SW 1271 (cell line): ENCODE measurements at regions not wholly inside any gene's neighbourhood (a gene's known extent, or its start where the extent isn't known, plus 50 kb on each side); places are given as distances from the start of the nearest gene placed in this dataset.
"Not testable (repeated sequence)": the region's sequence is repeated elsewhere in the genome, so short reads cannot be mapped to it uniquely, and the experiment has no call there.

Source experiments
- DNase-seq, 2 experiments: peaks; one replicate each; lab custom pipeline; 2025; lab: John Stamatoyannopoulos, UW

DNA sequence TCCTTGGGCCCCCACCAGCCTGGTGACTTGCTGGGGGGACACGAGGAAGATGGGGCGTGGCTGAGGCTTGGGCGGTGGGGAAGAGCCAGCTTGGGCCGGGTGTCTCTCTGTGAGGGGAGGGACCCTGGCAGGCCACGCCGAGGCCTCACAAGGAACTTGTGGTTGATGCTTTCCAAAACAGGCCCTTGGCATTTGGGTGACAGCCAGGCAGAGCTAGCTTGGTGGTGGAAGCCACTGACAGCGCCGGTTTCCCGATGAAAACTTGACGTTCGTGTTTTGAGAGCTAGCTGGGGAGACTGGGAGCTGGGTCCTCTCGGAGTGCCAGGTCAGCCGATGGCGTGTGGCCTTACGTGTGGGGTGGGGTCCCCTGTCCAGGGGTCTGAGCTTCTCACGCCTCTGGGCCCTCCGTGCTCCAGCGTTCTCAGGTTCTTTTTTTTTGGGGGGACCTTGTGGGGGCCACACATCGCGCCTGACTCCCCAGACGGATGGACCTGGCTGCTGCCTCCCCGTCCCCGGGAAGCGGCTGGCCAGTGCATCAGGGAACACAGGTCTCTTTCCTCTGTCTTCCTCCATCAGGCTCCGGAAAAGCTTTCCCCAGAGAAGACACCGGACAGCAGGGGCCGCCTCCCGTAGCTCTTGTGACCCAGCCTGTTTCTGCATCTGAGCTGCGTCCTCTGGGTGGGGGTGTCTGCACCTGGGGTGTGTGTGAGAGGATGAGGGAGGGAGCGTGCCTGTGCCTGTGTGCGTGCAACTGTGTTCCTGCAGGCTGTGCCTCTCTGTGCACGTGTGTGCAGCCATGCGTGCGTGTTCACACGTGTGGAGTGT, 129.3 kb upstream of the LPCAT1 start:
- no peak for DNase-seq

DNA sequence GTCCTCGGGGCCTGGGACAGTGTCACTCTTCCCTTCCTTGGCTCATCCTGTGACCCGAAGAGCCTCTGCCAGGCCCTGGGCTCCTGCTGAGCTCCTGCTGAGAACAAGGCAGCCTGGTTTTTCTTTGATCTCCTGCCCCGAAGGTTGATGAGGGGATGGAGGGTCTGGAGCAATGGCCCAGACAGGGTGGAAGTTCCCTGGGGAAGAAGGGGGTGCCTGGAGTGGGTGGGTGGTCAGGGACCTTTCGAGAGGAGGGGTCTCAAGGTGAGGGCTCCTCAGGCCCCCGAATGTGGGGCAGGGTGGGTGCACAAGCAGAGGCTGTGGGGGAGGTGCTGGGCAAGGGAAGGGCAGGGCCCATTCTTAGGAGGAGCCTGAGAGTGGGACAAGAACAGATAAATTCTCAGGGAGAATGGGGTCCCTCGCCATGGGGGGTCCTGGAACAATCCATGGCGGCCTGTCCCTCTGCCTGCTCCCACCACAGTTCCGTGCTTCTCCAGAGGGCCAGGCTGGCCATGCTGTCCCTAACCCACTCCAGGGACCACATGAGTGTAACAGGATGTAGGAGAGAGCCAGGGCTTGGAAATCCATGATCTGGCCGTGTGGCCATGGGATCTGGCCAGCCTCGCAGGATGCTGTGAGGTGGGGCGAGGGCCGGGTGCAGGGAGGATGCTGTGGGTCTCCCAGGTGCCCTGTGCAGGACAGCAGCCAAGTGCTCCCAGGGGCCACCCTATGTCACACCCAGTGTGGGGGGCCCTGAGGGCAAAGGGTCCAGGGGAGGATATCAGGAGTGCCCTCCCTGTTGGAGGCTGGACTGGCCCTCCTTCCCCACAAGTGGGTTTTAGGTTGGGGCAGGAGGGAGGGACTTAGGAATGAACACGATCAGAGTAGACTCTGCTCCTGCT, 128.5 kb upstream of the LPCAT1 start:
- DNase-seq, result no peak

DNA sequence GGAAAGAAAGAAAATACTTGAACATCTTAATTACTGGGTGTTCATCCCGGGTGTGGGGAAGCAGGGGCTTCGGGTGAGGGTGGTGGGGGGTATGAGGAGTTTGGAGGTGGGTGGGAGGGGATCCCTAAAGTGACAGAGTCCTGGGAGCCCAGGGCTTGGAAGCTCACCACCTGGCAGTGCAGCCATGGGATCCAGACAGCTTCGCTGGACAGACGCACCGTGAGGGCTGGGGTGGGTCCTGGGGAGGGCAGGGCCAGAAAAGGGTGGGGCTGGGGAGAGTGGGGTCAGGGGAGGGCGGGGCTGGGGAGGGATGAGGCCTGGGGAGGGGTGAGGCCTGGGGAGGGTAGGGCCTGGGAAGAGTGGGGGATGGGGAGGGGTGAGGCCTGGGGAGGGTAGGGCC, 127.5 kb upstream of the LPCAT1 start:
- no peak for DNase-seq

DNA sequence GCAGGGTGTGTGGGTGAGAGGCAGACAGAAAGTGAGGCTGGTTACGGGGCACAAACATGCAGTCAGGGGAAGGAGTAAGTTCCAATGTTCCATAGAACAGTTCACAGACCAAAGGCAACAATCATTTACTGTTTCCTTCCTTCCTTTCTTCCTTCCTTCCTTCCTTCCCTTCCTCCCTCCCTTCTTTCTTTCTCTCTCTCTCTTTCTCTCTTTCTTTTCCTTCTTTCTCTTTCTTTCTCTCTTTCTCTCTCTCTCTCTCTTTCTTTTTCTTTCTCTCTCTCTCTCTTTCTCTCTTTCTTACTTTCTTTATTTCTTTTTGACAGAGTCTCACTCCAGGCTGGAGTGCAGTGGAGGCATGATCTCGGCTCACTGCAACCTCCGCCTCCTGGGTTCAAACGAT, 125.8 kb upstream of the LPCAT1 start:
- no peak for DNase-seq

DNA sequence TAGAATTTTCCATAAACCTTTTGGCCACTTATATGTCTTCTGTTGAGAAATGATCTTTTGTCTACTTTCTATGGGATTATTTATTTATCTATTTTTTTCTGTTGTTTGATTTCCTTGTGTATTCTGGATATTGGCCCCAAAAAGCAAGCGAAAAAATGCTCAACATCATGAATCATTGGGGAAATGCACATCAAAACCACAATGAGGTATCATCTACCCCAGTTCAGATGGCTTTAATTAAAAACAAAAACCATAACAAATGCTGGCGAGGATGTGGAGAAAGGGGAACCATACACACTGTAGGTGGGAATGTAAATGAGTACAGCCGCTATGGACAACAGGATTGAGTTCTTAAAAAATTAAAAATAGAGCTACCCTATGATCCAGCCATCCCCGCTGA, 125.0 kb upstream of the LPCAT1 start:
- DNase-seq, result no peak

DNA sequence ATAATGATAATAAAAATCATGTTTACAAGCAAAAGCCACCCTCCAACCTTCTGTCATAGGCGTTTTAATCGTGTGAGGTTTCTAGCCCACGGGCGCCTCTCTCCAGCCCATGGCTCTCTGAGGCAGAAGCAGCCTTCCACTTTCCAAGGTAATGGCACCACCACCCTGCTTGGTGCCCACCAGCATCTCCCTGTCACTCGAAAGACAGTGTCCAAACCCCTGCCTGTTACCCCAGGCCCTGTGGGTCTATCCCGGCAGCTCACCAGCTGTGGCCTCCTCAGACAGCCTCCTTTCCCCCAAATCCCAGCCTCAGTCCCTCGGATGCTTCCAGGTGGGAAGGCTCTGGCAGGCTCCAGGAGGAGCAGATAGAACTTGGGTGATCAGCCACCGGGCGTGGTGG, 123.8 kb upstream of the LPCAT1 start:
- no peak for DNase-seq

DNA sequence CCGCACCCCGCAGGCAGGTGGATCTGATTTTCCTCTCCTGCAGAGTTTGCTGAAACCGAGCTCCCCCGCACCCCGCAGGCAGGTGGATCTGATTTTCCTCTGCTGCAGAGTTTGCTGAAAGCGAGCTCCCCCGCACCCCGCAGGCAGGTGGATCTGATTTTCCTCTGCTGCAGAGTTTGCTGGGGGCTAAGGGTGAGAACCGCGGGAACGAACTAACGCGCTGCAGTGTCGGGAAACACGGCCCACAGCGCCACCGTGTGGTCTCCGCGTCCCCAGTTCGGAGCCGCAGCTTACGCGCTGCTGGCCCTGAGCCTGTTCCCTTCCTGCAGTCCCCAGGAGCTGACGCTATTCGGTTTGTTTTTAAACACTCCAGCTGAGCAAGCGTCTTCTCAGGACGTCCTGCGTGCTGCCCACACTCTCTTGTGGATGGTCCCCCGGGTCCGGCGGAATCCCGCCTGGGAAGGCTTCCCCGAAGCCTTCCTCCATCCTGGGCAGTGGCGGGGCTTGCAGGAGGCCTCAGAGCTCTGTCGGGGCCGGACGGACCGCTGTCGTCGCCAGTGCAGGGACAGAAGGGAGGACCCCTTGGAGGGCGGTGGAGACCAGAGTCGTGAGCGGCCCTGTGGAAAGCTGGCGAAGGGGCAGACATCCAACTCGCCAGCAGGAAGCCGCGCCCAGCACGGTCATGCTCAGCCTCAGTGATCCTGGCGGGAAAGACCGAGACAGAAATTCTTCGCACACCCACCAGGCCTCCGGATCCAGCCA, 121.2 kb upstream of the LPCAT1 start:
- peak in 1 of 2 experiments; percentile 81 for DNase-seq

DNA sequence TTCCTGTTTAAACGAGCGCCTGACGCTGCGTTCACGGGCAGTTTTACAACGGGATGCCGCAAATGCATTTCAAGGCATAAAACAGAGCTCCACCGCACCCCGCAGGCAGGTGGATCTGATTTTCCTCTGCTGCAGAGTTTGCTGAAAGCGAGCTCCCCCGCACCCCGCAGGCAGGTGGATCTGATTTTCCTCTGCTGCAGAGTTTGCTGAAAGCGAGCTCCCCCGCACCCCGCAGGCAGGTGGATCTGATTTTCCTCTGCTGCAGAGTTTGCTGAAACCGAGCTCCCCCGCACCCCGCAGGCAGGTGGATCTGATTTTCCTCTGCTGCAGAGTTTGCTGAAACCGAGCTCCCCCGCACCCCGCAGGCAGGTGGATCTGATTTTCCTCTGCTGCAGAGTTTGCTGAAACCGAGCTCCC, 120.6 kb upstream of the LPCAT1 start:
- DNase-seq, result not testable (repeated sequence)

DNA sequence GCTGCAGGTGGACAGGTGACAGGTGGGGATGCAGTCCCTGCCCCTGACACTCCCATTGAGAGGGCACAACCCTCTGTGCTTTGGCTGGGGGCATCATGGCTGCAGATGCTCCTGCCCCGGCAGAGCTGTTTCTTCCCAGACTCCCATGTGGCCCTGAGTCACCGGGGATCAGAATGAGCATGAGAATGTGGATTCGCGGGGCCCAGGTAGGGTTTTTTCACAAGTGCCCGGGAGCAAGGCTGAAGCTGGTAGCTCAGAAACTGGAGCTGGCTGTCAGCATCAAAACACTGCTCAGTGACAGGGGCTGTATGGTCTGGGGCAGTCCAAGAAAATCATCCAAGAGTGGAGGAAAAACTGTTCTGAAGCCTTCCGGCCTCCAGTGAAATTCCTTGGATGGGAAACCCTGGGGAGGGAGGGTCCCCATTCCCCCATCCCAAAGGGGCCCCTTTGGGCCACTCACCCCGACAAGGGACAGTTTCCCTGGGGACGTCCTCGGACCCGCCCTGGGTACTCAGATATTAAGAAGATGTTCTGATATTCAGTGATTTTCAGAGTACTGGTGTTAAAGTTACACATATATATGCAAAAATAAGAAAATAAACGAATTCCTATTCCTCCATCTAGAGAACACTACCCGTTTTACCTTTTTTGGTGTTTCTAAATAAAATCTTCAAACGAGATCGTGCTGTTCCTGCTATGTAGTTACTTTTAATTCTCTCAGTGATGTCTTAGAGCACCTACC, 120.1 kb upstream of the LPCAT1 start:
- no peak for DNase-seq

DNA sequence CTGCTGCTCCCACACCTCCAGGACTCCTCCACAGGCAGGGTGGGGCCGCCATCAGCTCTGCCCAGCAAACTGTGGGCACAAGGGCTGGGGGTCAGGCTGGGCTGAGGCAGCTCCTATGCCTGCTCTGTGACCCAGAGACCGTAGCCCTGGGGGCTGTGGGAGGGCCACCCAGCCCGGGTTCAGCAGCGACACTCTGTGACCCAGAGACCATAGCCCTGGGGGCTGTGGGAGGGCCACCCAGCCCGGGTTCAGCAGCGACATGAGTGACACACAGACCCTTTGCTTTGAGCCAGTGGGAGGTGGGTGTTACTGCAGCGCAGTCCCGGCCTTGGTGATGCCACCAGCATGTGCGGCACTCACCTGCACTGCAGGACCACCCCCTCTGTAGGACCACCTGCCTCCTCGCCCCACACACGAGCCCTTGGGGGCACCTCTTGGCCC, 118.9 kb upstream of the LPCAT1 start:
- DNase-seq, result no peak

DNA sequence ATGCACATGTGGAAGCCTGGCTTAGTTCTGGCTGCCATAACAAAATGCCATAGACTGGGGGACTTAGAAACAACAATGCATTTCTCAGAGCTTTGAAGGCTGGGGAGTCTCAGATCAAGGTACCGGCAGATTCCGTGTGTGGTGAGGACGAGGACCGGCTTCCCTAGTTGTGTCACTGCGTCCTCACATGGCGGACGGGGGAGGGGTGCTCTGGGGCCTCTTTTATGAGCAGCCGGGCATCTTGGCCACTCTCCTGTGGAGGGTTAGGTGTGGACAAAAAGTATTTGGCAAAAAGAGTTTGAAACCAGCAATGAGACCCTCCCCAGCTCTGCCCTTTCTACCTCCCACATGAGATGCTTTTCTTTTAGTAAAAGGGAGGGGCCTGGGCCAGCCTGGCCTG, 118.5 kb upstream of the LPCAT1 start:
- no peak for DNase-seq

DNA sequence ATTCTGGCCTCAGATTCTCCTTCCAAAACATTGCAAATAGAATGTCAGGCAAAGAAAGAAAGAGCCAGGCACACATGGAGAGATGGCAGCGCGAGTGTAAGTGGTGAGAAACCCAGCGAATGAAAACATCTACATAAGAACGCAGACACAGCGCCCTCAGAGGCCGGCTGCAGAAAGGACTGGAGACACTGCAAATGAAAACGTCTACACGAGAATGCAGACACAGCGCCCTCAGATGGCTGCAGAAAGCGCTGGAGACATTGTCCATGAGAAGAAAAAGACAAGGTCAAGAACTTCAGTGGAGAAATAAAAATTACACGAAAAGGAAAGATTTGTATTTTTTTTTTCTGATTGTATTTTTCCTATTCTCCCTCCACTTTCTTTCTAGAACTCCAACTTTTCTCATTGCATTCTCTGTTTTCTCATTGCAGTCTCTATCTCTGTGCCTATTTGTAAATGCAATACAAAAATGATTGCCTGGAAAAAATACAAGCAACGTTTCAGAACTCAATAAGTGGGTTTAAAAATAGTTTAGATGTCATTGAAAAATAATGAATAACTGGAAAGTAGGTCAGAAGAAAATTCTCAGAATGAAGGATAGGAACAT, 117.9 kb upstream of the LPCAT1 start:
- peak; percentile 59 to 90 for DNase-seq

DNA sequence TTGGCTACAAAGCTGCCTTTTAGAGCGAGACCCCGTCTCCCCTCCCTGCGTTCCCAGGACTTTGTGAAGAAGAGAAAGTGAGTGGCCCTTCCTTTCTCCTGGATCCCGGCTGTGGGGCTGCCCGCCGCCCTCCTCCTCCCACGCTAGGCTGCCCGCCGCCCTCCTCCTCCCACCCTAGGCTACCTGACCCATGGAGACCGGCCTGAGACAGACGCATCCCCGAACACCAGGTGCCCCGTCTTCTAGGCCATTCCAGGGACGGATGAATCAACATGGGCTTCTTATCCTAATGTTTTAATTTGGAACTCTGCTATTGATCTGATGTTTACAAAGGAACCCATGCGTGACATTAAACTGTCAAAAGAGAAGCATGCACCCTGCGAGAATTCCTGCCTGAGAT, 117.3 kb upstream of the LPCAT1 start:
- DNase-seq, result no peak

DNA sequence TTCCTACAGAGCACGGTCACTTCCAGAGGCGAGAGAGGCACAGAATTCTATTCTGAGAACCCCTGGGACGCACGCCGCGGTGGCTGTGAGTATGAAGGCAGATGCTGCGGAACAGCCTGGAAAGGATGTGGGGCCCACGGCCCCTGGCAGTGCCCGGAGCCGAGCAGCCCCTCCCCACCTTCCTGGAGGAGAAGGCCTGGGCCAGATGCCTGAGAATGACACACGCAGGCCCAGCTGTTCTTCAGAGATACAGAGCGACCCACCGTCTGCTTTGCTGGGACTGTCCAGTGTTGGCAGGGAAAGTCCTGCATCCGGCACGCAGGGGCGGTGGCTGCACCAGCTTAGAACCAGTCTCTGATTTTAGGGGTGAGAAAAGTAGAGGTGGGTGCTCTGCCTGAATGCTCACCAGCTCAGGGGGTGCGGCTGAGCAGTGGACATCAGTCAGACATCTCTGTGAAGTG, 116.7 kb upstream of the LPCAT1 start:
- DNase-seq, result no peak

DNA sequence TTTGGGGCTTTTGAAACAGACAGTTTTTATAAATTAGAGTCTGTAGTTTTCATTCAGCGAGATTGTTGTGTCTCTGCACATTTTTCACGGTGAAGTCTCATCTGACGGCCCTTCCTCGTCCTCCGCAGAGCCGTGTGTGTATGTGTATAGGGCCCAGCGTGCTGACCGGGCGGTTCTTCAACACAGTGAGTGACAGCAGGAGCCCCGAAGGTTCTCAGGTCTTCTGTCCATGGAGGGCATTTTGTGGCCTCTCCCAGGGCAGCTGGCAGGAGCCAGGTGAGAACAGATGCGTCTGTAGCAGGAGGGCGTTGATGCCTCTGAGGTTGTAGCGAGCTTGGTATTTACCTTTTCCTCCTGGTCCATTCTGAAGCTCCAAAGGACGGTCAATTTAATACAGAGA, 116.0 kb upstream of the LPCAT1 start:
- DNase-seq, result no peak

DNA sequence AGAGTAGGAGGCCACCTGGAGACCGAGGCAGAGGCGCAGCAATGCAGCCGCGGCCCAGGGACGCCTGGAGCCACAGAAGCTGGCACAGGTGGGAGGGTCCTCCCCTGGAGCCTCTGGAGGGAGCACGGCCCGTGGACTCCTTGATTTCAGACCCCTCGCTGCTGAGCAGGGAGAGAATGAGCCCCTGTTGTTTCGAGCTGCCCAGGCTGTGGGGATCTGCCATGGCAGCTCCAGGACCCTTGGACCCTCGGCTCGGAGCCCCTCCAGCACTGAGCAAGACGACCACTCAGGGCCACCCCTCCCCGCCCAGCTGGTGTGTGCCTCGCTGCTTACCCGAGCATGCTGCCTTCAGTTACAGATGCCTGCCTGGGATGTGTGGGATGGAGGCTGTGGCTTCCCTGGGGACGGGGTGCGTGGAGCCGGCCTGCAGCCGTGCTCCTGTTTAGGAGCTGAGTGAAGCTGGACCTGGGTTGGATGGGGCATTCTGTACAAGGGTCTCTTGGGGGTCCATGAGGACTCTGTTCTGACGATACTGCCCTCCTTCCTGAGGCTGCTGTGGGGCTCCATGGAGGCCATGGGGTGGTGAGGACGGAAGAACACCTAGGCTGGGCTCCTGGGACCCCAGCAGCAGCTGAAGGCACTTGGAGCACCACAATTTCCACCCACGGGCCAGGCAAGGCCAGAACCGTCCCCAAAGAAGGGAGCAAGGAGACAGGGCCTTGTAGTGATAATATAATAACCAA, 115.1 kb upstream of the LPCAT1 start:
- no peak for DNase-seq

DNA sequence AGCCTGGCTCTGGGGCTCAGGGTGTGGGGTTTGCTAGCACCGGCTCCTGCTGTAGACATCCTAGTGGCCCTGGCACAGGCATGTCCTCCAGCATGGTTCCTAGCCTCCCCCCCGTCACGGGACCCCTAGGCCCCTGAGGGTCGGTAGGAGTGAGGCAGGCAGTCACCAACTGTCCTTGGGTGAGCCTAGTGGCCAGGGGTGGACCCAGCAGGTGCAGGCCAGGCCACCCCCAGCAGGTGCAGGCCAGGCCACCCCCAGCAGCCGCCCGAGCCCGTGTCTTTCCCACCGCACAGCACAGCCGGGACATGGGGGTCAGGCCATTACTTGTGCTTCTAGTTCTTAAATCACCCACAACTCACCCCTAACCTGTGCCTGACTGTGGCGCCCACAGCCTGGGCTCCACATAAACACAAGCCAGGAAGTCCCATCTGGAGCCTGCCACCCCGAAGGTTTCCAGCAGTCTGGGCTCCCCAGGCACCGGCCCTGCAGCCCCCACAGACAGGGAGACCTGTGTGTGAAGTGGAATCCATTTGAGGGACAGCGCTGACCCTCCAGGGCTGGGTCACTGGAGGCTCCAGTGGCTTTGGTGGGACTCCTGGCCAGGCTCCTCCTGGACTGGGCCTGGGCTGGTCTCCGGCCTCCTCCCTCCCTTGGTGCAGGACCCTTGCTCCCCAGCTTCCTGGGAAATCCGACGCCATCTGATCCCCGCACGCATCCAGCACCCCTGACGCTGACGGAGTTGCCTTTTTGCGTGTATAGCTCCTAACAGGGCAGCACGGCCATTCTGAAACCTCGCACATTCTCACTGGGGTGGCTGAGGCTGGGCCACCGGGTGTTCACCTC, 114.1 kb upstream of the LPCAT1 start:
- no peak for DNase-seq

DNA sequence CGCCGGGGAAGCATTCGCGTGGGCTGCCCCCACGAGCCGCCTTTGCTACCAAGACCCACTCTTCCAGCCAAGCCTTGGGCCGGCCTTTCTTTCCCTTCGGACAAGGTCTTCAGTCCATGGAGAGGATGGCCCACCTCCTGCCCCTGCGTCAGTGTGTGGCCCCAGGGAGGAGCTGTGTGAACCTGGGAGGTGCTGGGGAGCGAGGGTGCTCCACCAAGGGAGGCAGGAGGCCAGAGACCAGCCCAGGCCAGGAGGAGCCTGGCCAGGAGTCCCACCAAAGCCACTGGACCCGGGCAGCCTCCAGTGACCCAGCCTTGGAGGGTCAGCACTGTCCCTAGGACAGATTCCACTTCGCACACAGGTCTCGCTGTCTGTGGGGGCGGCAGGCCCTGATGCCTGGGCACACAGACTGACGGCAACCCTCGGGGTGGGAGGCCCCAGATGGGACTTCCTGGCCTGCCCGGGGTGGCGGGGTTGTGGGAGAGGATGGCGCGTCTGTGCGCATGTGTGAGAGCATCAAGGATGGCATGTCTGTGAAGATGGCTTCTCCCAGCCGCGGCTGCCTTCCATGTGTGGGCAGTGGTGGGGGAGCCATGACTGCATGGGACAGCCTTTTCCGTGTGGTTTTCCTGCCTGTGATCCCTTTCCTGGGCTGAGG, 113.3 kb upstream of the LPCAT1 start:
- DNase-seq, result no peak

DNA sequence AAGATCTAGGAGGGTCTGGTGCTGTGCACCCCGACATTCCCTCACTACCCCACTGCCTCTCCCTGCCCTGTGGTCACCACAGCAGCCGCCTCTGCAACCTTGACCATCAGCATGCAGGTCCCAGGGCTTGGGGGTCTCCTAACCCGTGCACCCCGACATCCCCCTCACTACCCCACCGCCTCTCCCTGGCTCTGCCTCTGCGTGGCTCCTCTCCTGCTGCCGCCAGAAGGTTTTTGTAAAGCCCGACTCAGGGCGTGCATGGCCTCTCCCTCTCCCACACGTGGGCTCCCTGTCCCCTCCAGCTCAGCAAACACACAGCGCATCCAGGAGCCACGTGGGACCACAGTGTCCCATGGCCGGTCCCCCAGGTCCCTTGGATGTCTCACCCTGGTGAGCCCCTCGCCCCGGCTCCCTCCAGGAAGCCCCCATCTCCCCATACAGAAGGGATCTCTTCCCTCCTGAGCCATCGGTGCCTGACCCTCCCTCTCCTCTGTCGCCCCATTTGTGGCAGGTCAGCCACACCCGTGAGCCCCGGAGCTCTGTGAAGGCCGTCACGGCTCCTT, 112.5 kb upstream of the LPCAT1 start:
- not testable (repeated sequence) for DNase-seq
